HEK293 (cell line): ENCODE measurements at regions not wholly inside any gene's neighbourhood (a gene's known extent, or its start where the extent isn't known, plus 50 kb on each side); places are given as distances from the start of the nearest gene placed in this dataset.

Experiments used
- ATF2 ChIP-seq: fragments of 450-650 bp; formaldehyde crosslinking; IDR thresholded peaks from 2 replicates; pipeline ENCODE4 v1.5.1; 2016; ENCODE audit warnings: missing biosample characterization, missing genetic modification characterization, low read depth
- KLF7 ChIP-seq: fragments of 450-650 bp; formaldehyde crosslinking; IDR thresholded peaks from 2 replicates; pipeline ENCODE4 v1.5.1; 2016; ENCODE audit warnings: missing biosample characterization, missing genetic modification characterization, borderline replicate concordance
- PRDM10 ChIP-seq: fragments of 450-650 bp; formaldehyde crosslinking; IDR thresholded peaks from 2 replicates; pipeline ENCODE4 v1.5.1; 2016; ENCODE audit warnings: missing biosample characterization, missing genetic modification characterization
- TCF7L2 ChIP-seq: IDR thresholded peaks from 2 replicates; pipeline ENCODE4 v1.6.1; 2011; ENCODE audit warnings: low read depth, mild to moderate bottlenecking, inconsistent platforms, low read length, moderate library complexity, borderline replicate concordance
- WT1 ChIP-seq: fragments of 450-650 bp; formaldehyde crosslinking; IDR thresholded peaks from 2 replicates; pipeline ENCODE4 v1.5.1; 2016; ENCODE audit warnings: missing biosample characterization, missing genetic modification characterization
- ZNF433 ChIP-seq: fragments of 450-650 bp; formaldehyde crosslinking; IDR thresholded peaks from 2 replicates; pipeline ENCODE4 v1.5.1; 2016; ENCODE audit warnings: missing biosample characterization, missing genetic modification characterization, low read depth
- ZNF580 ChIP-seq: fragments of 450-650 bp; formaldehyde crosslinking; IDR thresholded peaks from 2 replicates; pipeline ENCODE4 v1.5.1; 2016; ENCODE audit warnings: missing biosample characterization, missing genetic modification characterization
- ZXDB ChIP-seq: fragments of 450-650 bp; formaldehyde crosslinking; IDR thresholded peaks from 2 replicates; pipeline ENCODE4 v1.5.1; 2016; ENCODE audit warnings: missing biosample characterization, missing genetic modification characterization

- TF ChIP-seq PRDM10 (tag by site-specific recombination) (no peak), TCF7L2 (no peak), ZNF433 (no peak), WT1 (no peak), ATF2 (tag by site-specific recombination) (no peak), ZNF580 (tag by site-specific recombination) (no peak), KLF7 (no peak), ZXDB (no peak)
Measured at GRCh38 chr7:131606346-131607290, 50.2 kb upstream of the PODXL start (continued).
